GM13976 (cell line): ENCODE measurements at regions not wholly inside any gene's neighbourhood (a gene's known extent, or its start where the extent isn't known, plus 50 kb on each side); places are given as distances from the start of the nearest gene placed in this dataset.

Source experiments
- DNase-seq: peaks from one replicate; pipeline ENCODE4 v3.0.0; 2012; ENCODE audit warnings: low spot score
- CTCF ChIP-seq: IDR thresholded peaks from 2 replicates; pipeline ENCODE4 v1.5.1; 2012; ENCODE audit warnings: borderline replicate concordance, mild to moderate bottlenecking; ENCODE audit not compliant: insufficient read depth; ENCODE audit errors: extremely low read depth, missing control alignments, control extremely low read depth
- in situ Hi-C: fragments of 300-500 bp; cut with MboI; formaldehyde crosslinking; loops from one replicate; pipeline ENCODE4 v1.12.0; 2022; ENCODE audit warnings: low sequenced_read_pairs, mixed read lengths, inconsistent platforms; ENCODE audit not compliant: unreplicated experiment

GRCh38 chr13:107459430-107459829, 755.9 kb downstream of the LIG4 start:
- in situ Hi-C loops = no loop called here
- DNase-seq = no peak
- TF ChIP-seq CTCF = no peak

- TF ChIP-seq CTCF = no peak
- DNase-seq = no peak
- in situ Hi-C loops = no loop called here
These were observed 757.1 kb downstream of the LIG4 start for GRCh38 chr13:107458269-107458668.

- no peak for DNase-seq
- in situ Hi-C loops = no loop called here
- no peak for TF ChIP-seq CTCF
These were observed 757.6 kb downstream of the LIG4 start for GRCh38 chr13:107457686-107458085.

- no peak for TF ChIP-seq CTCF
- no peak for DNase-seq
- in situ Hi-C loops = no loop called here
These were observed 758.9 kb downstream of the LIG4 start for GRCh38 chr13:107456431-107456830.

GRCh38 chr13:107452833-107453232, 762.5 kb downstream of the LIG4 start:
- DNase-seq = no peak
- in situ Hi-C loops = no loop called here
- TF ChIP-seq CTCF = no peak

GRCh38 chr13:107450931-107451330, 764.4 kb downstream of the LIG4 start:
- no peak for DNase-seq
- no peak for TF ChIP-seq CTCF
- in situ Hi-C loops = no loop called here

GRCh38 chr13:107450431-107450830, 764.9 kb downstream of the LIG4 start:
- DNase-seq = no peak
- no peak for TF ChIP-seq CTCF
- in situ Hi-C loops = no loop called here
